HL-60 (cell line): ENCODE measurements at regions not wholly inside any gene's neighbourhood (a gene's known extent, or its start where the extent isn't known, plus 50 kb on each side); places are given as distances from the start of the nearest gene placed in this dataset.

ENCODE experiments used
- CTCF ChIP-seq: IDR thresholded peaks from one replicate; pipeline ENCODE4 v1.5.1; 2011; ENCODE audit warnings: low read length, control low read depth, inconsistent platforms; ENCODE audit not compliant: insufficient read depth
- GABPA ChIP-seq: IDR thresholded peaks from 2 replicates; pipeline ENCODE4 v1.6.1; 2012; ENCODE audit warnings: low read depth

- no peak for TF ChIP-seq CTCF
- TF ChIP-seq GABPA, result no peak
Measured at GRCh38 chr7:25067726-25068501, 57.1 kb downstream of the CYCS start.
